GM18951 (cell line): ENCODE measurements at regions not wholly inside any gene's neighbourhood (a gene's known extent, or its start where the extent isn't known, plus 50 kb on each side); places are given as distances from the start of the nearest gene placed in this dataset.
"Not testable (repeated sequence)": the region's sequence is repeated elsewhere in the genome, so short reads cannot be mapped to it uniquely, and the experiment has no call there.

Experiments
- POLR2A ChIP-seq: IDR thresholded peaks from 4 replicates; pipeline ENCODE4 v1.6.1; 2011; ENCODE audit warnings: mild to moderate bottlenecking; ENCODE audit not compliant: insufficient read length, insufficient read depth; ENCODE audit errors: extremely low read depth
- in situ Hi-C: fragments of 300-500 bp; cut with MboI; formaldehyde crosslinking; loops from one replicate; pipeline ENCODE4 v1.12.0; 2022; ENCODE audit warnings: low sequenced_read_pairs, mixed read lengths, inconsistent platforms; ENCODE audit not compliant: unreplicated experiment

- in situ Hi-C loops: no loop called here
- no peak for TF ChIP-seq POLR2A
These were observed 67.4 kb upstream of the BMP2 start for GRCh38 chr20:6699921-6700562.

GRCh38 chr20:6698723-6699122, 68.8 kb upstream of the BMP2 start:
- TF ChIP-seq POLR2A: no peak
- in situ Hi-C loops: no loop called here

- TF ChIP-seq POLR2A: no peak
- in situ Hi-C loops: no loop called here
These were observed 69.4 kb upstream of the BMP2 start for GRCh38 chr20:6698056-6698455.

GRCh38 chr20:6697228-6697972, 70.1 kb upstream of the BMP2 start:
- in situ Hi-C loops: no loop called here
- no peak for TF ChIP-seq POLR2A

- TF ChIP-seq POLR2A: no peak
- in situ Hi-C loops: no loop called here
These were observed 71.5 kb upstream of the BMP2 start for GRCh38 chr20:6696001-6696400.

- in situ Hi-C loops: not testable (repeated sequence)
These were observed 73.7 kb upstream of the BMP2 start for GRCh38 chr20:6693808-6694198.

- TF ChIP-seq POLR2A: no peak
- in situ Hi-C loops: no loop called here
These were observed 74.2 kb upstream of the BMP2 start for GRCh38 chr20:6693178-6693807.

- TF ChIP-seq POLR2A: no peak
- in situ Hi-C loops: no loop called here
These were observed 74.8 kb upstream of the BMP2 start for GRCh38 chr20:6692566-6693173.

- no peak for TF ChIP-seq POLR2A
- in situ Hi-C loops: no loop called here
These were observed 76.0 kb upstream of the BMP2 start for GRCh38 chr20:6691516-6691915.

- TF ChIP-seq POLR2A: no peak
- in situ Hi-C loops: no loop called here
These were observed 78.0 kb upstream of the BMP2 start for GRCh38 chr20:6689339-6689973.

GRCh38 chr20:6686171-6686570, 81.3 kb upstream of the BMP2 start:
- no peak for TF ChIP-seq POLR2A
- in situ Hi-C loops: no loop called here

- no peak for TF ChIP-seq POLR2A
- in situ Hi-C loops: no loop called here
These were observed 81.9 kb upstream of the BMP2 start for GRCh38 chr20:6685626-6686025.

GRCh38 chr20:6685181-6685582, 82.3 kb upstream of the BMP2 start:
- no peak for TF ChIP-seq POLR2A
- in situ Hi-C loops: no loop called here
